Naive B cell (primary cell): ENCODE measurements at regions not wholly inside any gene's neighbourhood (a gene's known extent, or its start where the extent isn't known, plus 50 kb on each side); places are given as distances from the start of the nearest gene placed in this dataset.
"Not testable (repeated sequence)": the region's sequence is repeated elsewhere in the genome, so short reads cannot be mapped to it uniquely, and the experiment has no call there.

Experiments used
- ATAC-seq, 2 donors: fragments of 150-1000 bp; cut with Tn5 transposase; 2 replicates each; pipeline ENCODE4 v1.10.0; 2021; ENCODE audit warnings: low read depth in 2 of 2, mild to moderate bottlenecking in 2 of 2, moderate library complexity in 2 of 2
- DNase-seq: peaks from one replicate; pipeline ENCODE4 v3.0.0; 2022
- H3K27ac Mint-ChIP-seq, 6 donors: one replicate each; pipeline ENCODE4 v1.8.0; 2020 to 2022; ENCODE audit warnings: mild to moderate bottlenecking in 6 of 6, mixed read lengths in 6 of 6, moderate library complexity in 5 of 6, inconsistent platforms in 2 of 6
- H3K27me3 Mint-ChIP-seq, 3 donors: one replicate each; pipeline ENCODE4 v1.8.0; 2021 to 2022; ENCODE audit warnings: mixed read lengths in 3 of 3, mild to moderate bottlenecking in 1 of 3
- H3K36me3 Mint-ChIP-seq, 2 donors: one replicate each; pipeline ENCODE4 v1.8.0; 2020 to 2022; ENCODE audit warnings: mixed read lengths in 2 of 2, inconsistent platforms in 1 of 2, mild to moderate bottlenecking in 1 of 2
- H3K4me1 Mint-ChIP-seq, 3 donors: one replicate each; pipeline ENCODE4 v1.8.0; 2020 to 2022; ENCODE audit warnings: mixed read lengths in 3 of 3, inconsistent platforms in 1 of 3, mild to moderate bottlenecking in 1 of 3, moderate library complexity in 1 of 3
- H3K4me3 Mint-ChIP-seq, 8 donors: one replicate each; pipeline ENCODE4 v1.8.0; 2020 to 2022; ENCODE audit warnings: mild to moderate bottlenecking in 8 of 8, mixed read lengths in 8 of 8, moderate library complexity in 8 of 8, inconsistent platforms in 2 of 8
- H3K9me3 Mint-ChIP-seq, 7 donors: one replicate each; pipeline ENCODE4 v1.8.0; 2020 to 2022; ENCODE audit warnings: mixed read lengths in 7 of 7, mild to moderate bottlenecking in 5 of 7, inconsistent platforms in 2 of 7, moderate library complexity in 1 of 7

GRCh38 chr10:87603196-87603595 is 56.5 kb upstream of the PAPSS2 start:
- no peak overlapping the region for H3K4me3 Mint-ChIP-seq
- ATAC-seq = no peak
- no peaks in the 10 kb centered on the region for H3K9me3 Mint-ChIP-seq
- no peak for DNase-seq
- H3K27me3 Mint-ChIP-seq = no peaks in the 10 kb centered on the region
- H3K36me3 Mint-ChIP-seq = no peaks in the 10 kb centered on the region
- peaks cover 0 to 7% (median 5%) of the 10 kb centered on the region in 3 donors for H3K4me1 Mint-ChIP-seq
- H3K27ac Mint-ChIP-seq = peak overlapping the region in 1 of 6 donors; percentile 40

GRCh38 chr10:87603769-87604168 is 55.9 kb upstream of the PAPSS2 start:
- peaks cover 0 to 7% (median 5%) of the 10 kb centered on the region in 3 donors for H3K4me1 Mint-ChIP-seq
- DNase-seq (no peak), ATAC-seq (no peak)
- H3K27ac Mint-ChIP-seq = peak overlapping the region in 1 of 6 donors; percentile 56
- no peaks in the 10 kb centered on the region for H3K36me3 Mint-ChIP-seq
- no peak overlapping the region for H3K4me3 Mint-ChIP-seq
- H3K9me3 Mint-ChIP-seq = no peaks in the 10 kb centered on the region
- H3K27me3 Mint-ChIP-seq = no peaks in the 10 kb centered on the region

DNA sequence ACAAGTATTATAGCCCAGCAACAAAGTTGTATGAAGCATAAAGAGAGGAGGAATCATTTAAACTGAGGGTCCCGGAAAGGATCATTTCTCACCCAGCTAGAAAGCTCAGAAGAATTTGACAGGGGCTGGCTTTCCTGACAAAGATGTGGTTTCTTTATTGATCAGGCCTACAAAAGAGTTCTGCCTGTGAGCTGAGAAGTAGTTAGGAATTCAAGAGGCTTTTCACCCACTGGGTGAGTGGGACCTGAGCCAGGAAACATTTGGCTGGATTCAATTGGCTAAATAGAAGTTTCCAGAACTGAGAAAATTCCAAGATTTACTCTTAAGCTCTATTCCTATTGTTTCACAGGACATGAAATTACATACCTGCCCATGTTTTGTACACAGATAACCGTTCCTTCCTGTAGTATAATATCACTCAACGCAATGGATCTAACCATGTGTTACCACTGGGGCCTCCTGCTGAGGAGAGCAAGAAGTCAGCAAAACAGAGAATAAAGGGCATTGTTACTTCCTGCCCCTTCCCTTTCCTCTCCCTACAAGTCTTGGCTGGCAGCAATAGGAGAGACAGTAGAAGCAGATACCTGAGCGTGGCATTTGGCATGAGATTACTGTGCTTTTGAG is 53.9 kb upstream of the PAPSS2 start:
- Mint-ChIP-seq H3K36me3 (peaks cover 0 to 4% of the 10 kb centered on the region in 2 donors), H3K9me3 (peaks cover 0 to 4% (median under 1%) of the 10 kb centered on the region in 7 donors), H3K4me1 (peaks cover 0 to 7% (median 5%) of the 10 kb centered on the region in 3 donors), H3K27ac (peak overlapping the region in 2 of 6 donors; percentile 43 to 50), H3K27me3 (no peaks in the 10 kb centered on the region), H3K4me3 (no peak overlapping the region)
- no peak for ATAC-seq
- no peak for DNase-seq

- H3K4me3 Mint-ChIP-seq = no peak overlapping the region
- H3K4me1 Mint-ChIP-seq = no peaks in the 10 kb centered on the region
- peaks cover 0 to 10% of the 10 kb centered on the region in 2 donors for H3K36me3 Mint-ChIP-seq
- DNase-seq = no peak
- H3K9me3 Mint-ChIP-seq = peaks cover 2 to 12% (median 8%) of the 10 kb centered on the region in 7 donors
- ATAC-seq = no peak
- peaks cover 0 to 4% (median 0%) of the 10 kb centered on the region in 3 donors for H3K27me3 Mint-ChIP-seq
- H3K27ac Mint-ChIP-seq = no peak overlapping the region
Measured at GRCh38 chr10:87608756-87609155, 50.9 kb upstream of the PAPSS2 start.

DNA sequence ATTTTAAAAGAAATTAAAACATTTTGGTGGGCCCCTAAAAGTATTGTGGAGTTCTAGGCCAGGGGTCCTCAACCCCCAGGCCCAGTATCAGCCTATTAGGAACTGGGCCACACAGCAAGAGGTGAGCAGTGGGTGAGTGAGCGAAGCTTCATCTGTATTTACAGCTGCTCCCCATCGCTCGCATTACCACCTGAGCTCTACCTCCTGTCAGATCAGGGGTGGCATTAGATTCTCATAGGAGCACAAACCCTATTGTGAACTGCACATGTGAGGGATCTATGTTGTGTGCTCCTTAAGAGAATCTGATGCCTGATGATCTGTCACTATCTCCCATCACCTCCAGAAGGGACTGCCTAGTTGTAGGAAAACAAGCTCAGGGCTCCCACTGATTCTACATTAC is 50.1 kb upstream of the PAPSS2 start:
- H3K4me3 Mint-ChIP-seq, H3K4me1 Mint-ChIP-seq, ATAC-seq, DNase-seq, H3K27me3 Mint-ChIP-seq, H3K36me3 Mint-ChIP-seq, H3K27ac Mint-ChIP-seq: not testable (repeated sequence)
- peaks cover 2 to 12% (median 8%) of the 10 kb centered on the region in 7 donors for H3K9me3 Mint-ChIP-seq
